HG02623 (cell line): ENCODE measurements at regions not wholly inside any gene's neighbourhood (a gene's known extent, or its start where the extent isn't known, plus 50 kb on each side); places are given as distances from the start of the nearest gene placed in this dataset.
"Not testable (repeated sequence)": the region's sequence is repeated elsewhere in the genome, so short reads cannot be mapped to it uniquely, and the experiment has no call there.

Source experiments
- ATAC-seq: cut with Tn5 transposase; IDR thresholded peaks from one replicate; pipeline ENCODE4 v1.9.1; 2021; ENCODE audit warnings: moderate library complexity; ENCODE audit not compliant: unreplicated experiment

DNA sequence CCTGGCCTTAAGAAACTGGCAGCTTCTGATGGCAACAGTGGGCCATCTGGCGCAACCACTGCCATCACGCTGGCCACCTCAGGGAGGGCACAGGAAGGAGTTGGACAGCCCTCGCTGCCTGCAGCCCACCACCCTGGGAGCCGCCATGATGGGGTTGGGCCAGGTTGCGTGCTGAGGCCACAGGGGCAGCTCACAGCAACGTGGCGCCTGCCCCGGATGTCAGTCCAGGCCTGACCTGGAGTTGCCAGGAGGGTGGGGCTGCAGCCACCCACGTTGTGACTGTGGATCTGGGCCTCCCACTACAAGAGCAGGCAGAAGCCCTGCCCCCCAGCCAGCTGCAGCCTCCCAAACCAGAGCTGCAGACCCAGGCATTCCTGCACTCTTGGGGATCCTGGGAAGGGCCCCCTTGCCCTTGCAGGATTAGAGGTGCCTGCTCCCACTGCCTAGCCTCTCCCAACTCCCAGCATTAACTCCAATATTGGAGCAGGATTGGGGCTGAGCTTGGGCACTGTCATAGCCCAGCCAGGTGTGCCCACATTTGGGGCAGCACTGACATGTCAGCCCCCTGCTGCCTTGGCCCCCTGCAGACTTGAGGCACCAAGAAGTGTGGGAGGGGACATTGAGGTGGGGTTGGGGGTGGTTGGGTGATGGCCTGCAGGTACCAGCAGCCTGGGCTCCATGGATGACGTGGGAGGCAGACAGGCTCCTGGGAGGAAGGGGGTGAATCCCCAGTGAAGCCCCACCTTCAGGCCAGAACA, 468.9 kb upstream of the CCDC54 start:
- no peak for ATAC-seq

DNA sequence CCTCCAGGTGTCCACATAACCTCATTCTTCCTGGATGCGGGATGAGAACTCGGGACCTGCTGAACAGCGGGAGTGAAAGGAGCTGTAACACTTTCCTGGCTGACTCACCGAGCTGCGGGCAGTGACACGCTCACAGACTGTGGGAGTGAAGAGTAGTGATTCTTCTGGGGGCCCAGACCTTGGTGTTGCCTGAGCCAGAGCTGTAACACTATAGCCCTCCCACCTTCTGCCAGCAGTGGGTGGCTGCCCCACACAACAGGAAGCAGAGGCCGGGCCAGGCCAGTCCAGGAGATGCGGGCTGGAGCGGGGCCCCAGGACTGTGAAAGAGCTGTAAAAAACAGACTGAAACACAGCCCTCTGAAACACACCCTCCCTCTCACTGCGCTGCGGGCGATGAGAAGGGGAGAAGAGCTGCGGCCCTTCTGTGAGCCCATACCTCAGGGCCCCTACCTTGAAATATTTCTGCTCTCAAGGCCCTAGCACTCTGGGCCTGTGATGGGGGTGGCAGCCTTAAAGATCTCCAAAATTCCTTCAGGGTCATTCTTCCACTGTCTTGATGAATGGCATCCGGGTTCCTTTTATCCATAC, 464.0 kb upstream of the CCDC54 start:
- ATAC-seq = no peak

GRCh38 chr3:106913966-106914365, 463.3 kb upstream of the CCDC54 start:
- ATAC-seq = no peak

- ATAC-seq = no peak
Measured at GRCh38 chr3:106920609-106921008, 456.6 kb upstream of the CCDC54 start.

DNA sequence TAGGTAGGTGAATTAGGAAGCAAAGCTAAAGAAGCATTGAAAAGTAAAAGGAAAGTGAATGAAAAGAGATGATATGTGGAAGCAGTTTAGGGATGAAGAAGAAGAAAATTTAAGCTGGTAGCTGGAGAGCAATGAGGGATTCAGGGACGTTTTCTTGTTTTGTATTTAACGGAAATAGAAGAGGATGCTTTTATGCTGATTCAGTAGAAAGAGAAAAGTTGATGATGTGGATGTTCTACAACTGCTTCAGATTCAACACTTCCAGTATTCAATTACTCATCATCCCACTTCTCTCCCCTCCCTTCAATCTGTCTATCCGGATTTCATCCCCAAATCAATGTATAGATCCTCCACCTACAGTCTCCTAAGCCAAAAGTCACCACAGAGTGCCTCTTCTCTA, 448.2 kb upstream of the CCDC54 start:
- ATAC-seq = no peak

GRCh38 chr3:106930086-106930485, 447.2 kb upstream of the CCDC54 start:
- ATAC-seq = no peak

GRCh38 chr3:106931904-106932303, 445.3 kb upstream of the CCDC54 start:
- no peak for ATAC-seq

GRCh38 chr3:106936337-106936736, 440.9 kb upstream of the CCDC54 start:
- no peak for ATAC-seq

DNA sequence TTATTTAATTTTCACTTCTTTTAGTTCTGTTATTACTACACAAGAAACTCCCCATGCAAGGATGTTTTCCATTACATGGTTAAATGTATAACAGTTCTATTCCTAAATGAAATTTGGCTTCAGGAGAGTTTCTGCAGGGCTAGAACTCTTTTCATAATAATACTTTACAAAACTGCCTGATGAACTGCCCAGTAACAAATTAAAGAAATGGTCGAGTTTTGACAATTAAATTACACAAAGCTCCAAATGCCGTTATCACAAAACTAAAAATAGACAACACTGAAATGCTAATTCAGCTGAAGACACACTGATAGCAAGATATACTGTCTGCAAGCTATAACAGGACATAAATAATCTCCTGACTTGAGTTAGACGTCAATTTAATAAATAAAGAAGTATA, 435.2 kb upstream of the CCDC54 start:
- no peak for ATAC-seq

DNA sequence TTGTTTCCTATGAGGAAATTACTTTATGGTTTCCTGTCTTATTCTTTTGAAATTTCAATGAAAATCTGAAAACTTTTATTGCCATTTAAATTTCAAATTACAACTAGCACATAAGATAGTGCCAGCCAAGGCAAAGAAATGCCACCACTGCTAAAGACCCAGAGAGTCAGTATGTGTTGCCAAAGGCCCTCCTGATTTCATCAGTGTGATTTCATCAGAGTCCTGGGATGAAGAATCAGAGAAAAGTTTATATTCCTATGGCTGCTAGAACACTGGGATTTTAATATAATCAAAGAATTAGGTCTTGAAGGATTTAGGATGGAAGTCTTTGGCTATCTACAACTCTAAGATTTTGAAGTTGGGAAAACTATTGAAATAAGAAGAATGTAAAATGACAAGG, 434.2 kb upstream of the CCDC54 start:
- ATAC-seq = no peak

DNA sequence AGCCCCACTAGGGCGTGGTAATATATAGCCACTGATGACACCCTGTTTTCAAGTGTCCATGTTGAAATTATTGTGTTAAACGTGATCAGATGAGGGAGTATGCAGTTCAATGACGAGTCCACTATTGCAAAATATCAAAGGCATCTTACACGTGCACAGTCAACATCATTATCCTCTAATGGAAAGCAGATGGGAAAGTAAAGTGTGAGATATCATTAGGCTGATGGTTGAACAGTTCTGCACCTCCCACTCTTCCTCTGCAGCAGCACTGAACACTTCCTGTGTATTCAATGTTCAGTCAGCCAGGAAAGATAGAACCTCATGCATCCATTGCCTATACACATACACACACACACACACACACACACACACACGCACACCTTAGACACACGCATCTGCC, 431.8 kb upstream of the CCDC54 start:
- ATAC-seq = no peak

GRCh38 chr3:106946866-106947265, 430.4 kb upstream of the CCDC54 start:
- ATAC-seq = no peak

DNA sequence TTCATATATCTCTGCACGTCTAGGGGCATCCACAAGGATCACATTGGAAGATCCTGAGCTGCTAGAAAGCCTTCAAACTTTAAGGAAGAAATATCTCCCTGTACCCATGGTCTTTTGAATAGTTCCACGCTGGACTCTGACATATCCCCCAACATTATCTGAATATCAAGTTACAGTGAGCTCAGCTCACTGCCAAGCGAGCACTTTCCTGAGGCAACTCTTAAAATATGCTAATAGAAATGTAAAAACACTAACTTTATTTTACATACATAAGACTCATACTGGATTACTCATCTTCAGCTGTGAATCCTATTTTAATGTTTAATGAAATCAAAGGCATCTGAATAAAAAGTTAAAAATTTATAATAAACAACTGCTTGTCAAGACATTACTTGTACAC, 420.2 kb upstream of the CCDC54 start:
- no peak for ATAC-seq

DNA sequence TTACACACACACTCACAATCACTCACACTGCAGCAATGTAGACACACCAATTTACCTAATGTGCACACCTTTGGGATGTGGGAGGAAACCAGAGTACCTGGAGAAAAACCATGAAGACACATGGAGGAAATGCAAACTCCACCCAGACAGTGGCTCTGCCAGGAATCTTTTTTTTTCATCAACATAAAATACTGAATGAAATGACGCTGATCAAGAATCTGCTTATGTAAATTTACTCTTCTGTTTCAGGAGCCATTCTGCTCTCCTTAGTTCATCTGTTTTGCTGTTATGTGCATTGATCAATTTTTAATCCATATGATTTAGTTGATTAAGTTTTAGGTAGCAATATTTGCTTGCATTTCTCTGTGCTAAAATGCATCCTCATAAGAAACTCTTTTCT, 414.2 kb upstream of the CCDC54 start:
- ATAC-seq = no peak

- no peak for ATAC-seq
Measured at GRCh38 chr3:106963442-106963841, 413.8 kb upstream of the CCDC54 start.

GRCh38 chr3:106965307-106965706, 411.9 kb upstream of the CCDC54 start:
- no peak for ATAC-seq

- ATAC-seq = no peak
Measured at GRCh38 chr3:106969596-106969995, 407.6 kb upstream of the CCDC54 start.

DNA sequence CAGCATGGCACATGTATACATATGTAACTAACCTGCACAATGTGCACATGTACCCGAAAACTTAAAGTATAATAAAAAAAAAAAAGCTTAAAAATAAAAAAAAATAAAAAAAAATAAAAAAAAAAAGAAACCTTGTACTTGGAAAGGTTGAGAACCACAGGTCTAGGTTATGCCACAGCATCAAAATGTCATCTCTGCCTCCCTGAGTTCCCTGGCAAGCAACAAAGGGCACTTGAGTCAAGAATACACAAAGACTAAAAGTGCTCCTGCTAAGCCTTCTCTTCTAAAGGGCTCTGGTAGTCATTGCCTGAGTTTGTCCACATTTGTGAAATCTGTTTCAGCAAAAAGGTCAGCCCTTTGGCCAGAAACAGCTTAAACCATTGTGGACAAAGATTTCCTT, 395.8 kb upstream of the CCDC54 start:
- ATAC-seq = no peak

DNA sequence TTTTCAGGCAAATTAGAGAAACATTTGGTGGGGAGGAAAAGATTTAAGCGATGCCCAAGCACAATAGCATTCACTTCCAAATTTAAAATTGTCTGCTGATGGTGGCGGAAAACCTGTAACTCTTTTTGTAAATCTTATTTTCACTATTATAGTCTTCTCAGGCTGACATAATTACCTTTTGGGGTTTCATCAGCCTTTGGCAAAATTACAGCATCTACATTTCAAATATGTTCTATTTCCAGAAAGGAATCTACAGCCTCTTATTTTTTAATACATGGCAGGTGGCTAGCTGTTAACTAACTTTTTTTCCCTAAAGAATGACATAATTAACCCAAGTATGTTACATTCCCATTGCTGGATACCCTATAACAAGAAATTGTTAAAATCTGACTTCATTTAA, 391.5 kb upstream of the CCDC54 start:
- no peak for ATAC-seq

GRCh38 chr3:106998841-106999682, 378.2 kb upstream of the CCDC54 start:
- ATAC-seq = peak; percentile 54

- no peak for ATAC-seq
Measured at GRCh38 chr3:107001635-107002034, 375.6 kb upstream of the CCDC54 start.

DNA sequence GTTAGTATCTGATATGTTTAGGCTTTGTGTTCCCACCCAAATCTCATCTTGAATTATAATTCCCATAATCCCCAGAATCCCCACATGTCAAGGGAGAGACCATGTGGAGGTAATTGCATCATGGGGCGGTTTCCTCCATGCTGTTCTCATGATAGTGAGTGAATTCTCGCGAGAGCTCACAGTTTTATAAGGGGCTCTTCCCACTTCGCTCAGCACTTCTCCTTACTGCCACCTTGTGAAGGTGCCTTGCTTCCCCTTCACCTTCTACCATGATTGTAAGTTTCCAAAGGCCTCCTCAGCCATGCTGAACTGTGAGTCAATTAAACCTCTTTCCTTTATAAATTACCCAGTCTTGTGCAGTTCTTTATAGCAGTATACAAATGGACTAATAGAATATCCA, 371.9 kb upstream of the CCDC54 start:
- ATAC-seq = not testable (repeated sequence)
